ENCODE measurements at regions not wholly inside any gene's neighbourhood (a gene's known extent, or its start where the extent isn't known, plus 50 kb on each side); places are given as distances from the start of the nearest gene placed in this dataset.
"Not testable (repeated sequence)": the region's sequence is repeated elsewhere in the genome, so short reads cannot be mapped to it uniquely, and the experiment has no call there.

DNA sequence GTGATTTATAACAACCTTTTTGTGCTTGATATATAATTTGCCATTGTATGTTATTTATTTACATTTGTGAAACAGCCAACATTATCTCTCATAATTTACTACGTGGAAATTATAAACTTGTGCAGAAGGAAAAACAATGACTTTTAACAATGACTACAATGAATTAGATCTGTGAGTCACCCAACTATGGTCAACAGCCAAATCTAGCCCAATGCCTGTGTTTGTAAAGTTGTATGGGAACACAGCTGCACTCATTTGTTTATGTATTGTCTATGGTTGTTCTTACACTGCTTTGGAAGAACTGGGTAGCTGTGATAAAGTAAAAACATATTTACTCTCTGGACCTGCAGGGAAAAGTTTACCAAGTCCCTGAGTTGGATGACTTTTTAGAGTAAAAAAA is 110.4 kb downstream of the OTOL1 start:
- no peaks in the 10 kb centered on the region for H3K36me3 ChIP-seq (ENCODE audit: control insufficient read depth, insufficient read depth, low read length)
- no peaks in the 10 kb centered on the region for H3K79me2 ChIP-seq
- H3K4me1 ChIP-seq, result no peaks in the 10 kb centered on the region
- no peak overlapping the region for H3K4me3 ChIP-seq (ENCODE audit: low read depth, low read length)
- no peak overlapping the region for H2AFZ ChIP-seq
- H3K27ac ChIP-seq, result no peak overlapping the region
- H3K27me3 ChIP-seq (ENCODE audit: control insufficient read depth, insufficient read depth, low read length), result no peaks in the 10 kb centered on the region
- no peak overlapping the region for H3K4me2 ChIP-seq (ENCODE audit: low read length)
- H3K9me3 ChIP-seq (ENCODE audit: control insufficient read depth, low read length), result no peaks in the 10 kb centered on the region
- no peak for TF ChIP-seq CTCF (IDR thresholded peaks at IDR 0.05)
- no peak overlapping the region for H3K9ac ChIP-seq

- Histone ChIP-seq H2AFZ (no peak overlapping the region), H3K4me1 (no peaks in the 10 kb centered on the region), H3K79me2 (no peaks in the 10 kb centered on the region), H3K36me3 (ENCODE audit: control insufficient read depth, insufficient read depth, low read length) (no peaks in the 10 kb centered on the region), H3K9ac (no peak overlapping the region), H3K9me3 (ENCODE audit: control insufficient read depth, low read length) (no peaks in the 10 kb centered on the region), H3K4me2 (ENCODE audit: low read length) (no peak overlapping the region), H3K27me3 (ENCODE audit: control insufficient read depth, insufficient read depth, low read length) (no peaks in the 10 kb centered on the region), H3K27ac (no peak overlapping the region), H3K4me3 (ENCODE audit: low read depth, low read length) (no peak overlapping the region)
- no peak for TF ChIP-seq CTCF (IDR thresholded peaks at IDR 0.05)
These were observed 122.7 kb downstream of the OTOL1 start for GRCh38 chr3:161619351-161619750.

GRCh38 chr3:161630794-161631193 is 134.2 kb downstream of the OTOL1 start:
- Histone ChIP-seq H3K9me3 (ENCODE audit: control insufficient read depth, low read length) (no peaks in the 10 kb centered on the region), H3K79me2 (no peaks in the 10 kb centered on the region), H3K27me3 (ENCODE audit: control insufficient read depth, insufficient read depth, low read length) (no peaks in the 10 kb centered on the region), H3K36me3 (ENCODE audit: control insufficient read depth, insufficient read depth, low read length) (no peaks in the 10 kb centered on the region), H3K4me1 (no peaks in the 10 kb centered on the region), H3K4me3 (ENCODE audit: low read depth, low read length) (no peak overlapping the region), H3K27ac (no peak overlapping the region), H3K9ac (no peak overlapping the region), H3K4me2 (ENCODE audit: low read length) (no peak overlapping the region), H2AFZ (no peak overlapping the region)
- TF ChIP-seq CTCF (IDR thresholded peaks at IDR 0.05), result no peak

GRCh38 chr3:161631536-161631935 is 134.9 kb downstream of the OTOL1 start:
- Histone ChIP-seq H3K79me2 (no peaks in the 10 kb centered on the region), H2AFZ (no peak overlapping the region), H3K9me3 (ENCODE audit: control insufficient read depth, low read length) (no peaks in the 10 kb centered on the region), H3K4me1 (no peaks in the 10 kb centered on the region), H3K36me3 (ENCODE audit: control insufficient read depth, insufficient read depth, low read length) (no peaks in the 10 kb centered on the region), H3K27ac (no peak overlapping the region), H3K9ac (no peak overlapping the region), H3K4me2 (ENCODE audit: low read length) (no peak overlapping the region), H3K27me3 (ENCODE audit: control insufficient read depth, insufficient read depth, low read length) (no peaks in the 10 kb centered on the region), H3K4me3 (ENCODE audit: low read depth, low read length) (no peak overlapping the region)
- TF ChIP-seq CTCF (IDR thresholded peaks at IDR 0.05), result no peak

GRCh38 chr3:161637559-161637958 is 141.0 kb downstream of the OTOL1 start:
- H3K36me3 ChIP-seq (ENCODE audit: control insufficient read depth, insufficient read depth, low read length), result no peaks in the 10 kb centered on the region
- no peak overlapping the region for H3K4me3 ChIP-seq (ENCODE audit: low read depth, low read length)
- TF ChIP-seq CTCF (IDR thresholded peaks at IDR 0.05), result no peak
- no peaks in the 10 kb centered on the region for H3K27me3 ChIP-seq (ENCODE audit: control insufficient read depth, insufficient read depth, low read length)
- no peak overlapping the region for H3K27ac ChIP-seq
- no peaks in the 10 kb centered on the region for H3K79me2 ChIP-seq
- H3K9me3 ChIP-seq (ENCODE audit: control insufficient read depth, low read length), result no peaks in the 10 kb centered on the region
- H3K4me2 ChIP-seq (ENCODE audit: low read length), result no peak overlapping the region
- no peak overlapping the region for H2AFZ ChIP-seq
- no peaks in the 10 kb centered on the region for H3K4me1 ChIP-seq
- no peak overlapping the region for H3K9ac ChIP-seq

DNA sequence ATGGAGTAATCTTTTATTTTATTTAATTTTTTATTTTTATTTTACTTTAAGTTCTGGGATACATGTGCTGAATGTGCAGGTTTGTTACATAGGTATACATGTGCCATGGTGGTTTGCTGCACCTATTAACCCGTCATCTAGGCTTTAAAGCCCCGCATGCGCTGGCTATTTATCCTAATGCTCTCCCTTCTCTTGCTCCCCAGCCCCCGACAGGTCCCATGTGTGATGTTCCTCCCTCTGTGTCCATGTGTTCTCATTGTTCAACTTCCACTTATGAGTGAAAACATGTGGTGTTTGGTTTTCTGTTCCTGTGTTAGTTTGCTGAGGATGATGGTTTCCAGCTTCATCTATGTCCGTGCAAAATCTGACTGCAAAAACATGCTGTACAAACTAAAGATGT is 142.5 kb downstream of the OTOL1 start:
- not testable (repeated sequence) for H3K27ac ChIP-seq; H3K79me2 ChIP-seq; H3K9ac ChIP-seq; H3K9me3 ChIP-seq (ENCODE audit: control insufficient read depth, low read length); H3K4me1 ChIP-seq; H3K36me3 ChIP-seq (ENCODE audit: control insufficient read depth, insufficient read depth, low read length); H2AFZ ChIP-seq; H3K27me3 ChIP-seq (ENCODE audit: control insufficient read depth, insufficient read depth, low read length); H3K4me3 ChIP-seq (ENCODE audit: low read depth, low read length); H3K4me2 ChIP-seq (ENCODE audit: low read length)

Measured in parathyroid adenoma (tissue), 2 donors.